Activated T-cell treated with anti-CD3 and anti-CD28 coated beads, Interleukin-2, amount 50 U/mL, for 24 hours (primary cell): ENCODE measurements at regions not wholly inside any gene's neighbourhood (a gene's known extent, or its start where the extent isn't known, plus 50 kb on each side); places are given as distances from the start of the nearest gene placed in this dataset.
"Not testable (repeated sequence)": the region's sequence is repeated elsewhere in the genome, so short reads cannot be mapped to it uniquely, and the experiment has no call there.

Experiments
- DNase-seq: peaks from one replicate; pipeline ENCODE4 v3.0.0-alpha.2; 2020
- H3K27ac Mint-ChIP-seq: 2 replicates; pipeline ENCODE4 v1.8.0; 2020; ENCODE audit warnings: mild to moderate bottlenecking, mixed read lengths
- H3K27me3 Mint-ChIP-seq: 2 replicates; pipeline ENCODE4 v1.8.0; 2020; ENCODE audit warnings: mixed read lengths
- H3K36me3 Mint-ChIP-seq: 2 replicates; pipeline ENCODE4 v1.8.0; 2020; ENCODE audit warnings: low read depth, mixed read lengths
- H3K4me1 Mint-ChIP-seq: 2 replicates; pipeline ENCODE4 v1.8.0; 2020; ENCODE audit warnings: low read depth, mixed read lengths
- H3K4me3 Mint-ChIP-seq: 2 replicates; pipeline ENCODE4 v1.8.0; 2020; ENCODE audit warnings: mild to moderate bottlenecking, moderate library complexity, mixed read lengths
- H3K9me3 Mint-ChIP-seq: 2 replicates; pipeline ENCODE4 v1.8.0; 2020; ENCODE audit warnings: mixed read lengths

DNA sequence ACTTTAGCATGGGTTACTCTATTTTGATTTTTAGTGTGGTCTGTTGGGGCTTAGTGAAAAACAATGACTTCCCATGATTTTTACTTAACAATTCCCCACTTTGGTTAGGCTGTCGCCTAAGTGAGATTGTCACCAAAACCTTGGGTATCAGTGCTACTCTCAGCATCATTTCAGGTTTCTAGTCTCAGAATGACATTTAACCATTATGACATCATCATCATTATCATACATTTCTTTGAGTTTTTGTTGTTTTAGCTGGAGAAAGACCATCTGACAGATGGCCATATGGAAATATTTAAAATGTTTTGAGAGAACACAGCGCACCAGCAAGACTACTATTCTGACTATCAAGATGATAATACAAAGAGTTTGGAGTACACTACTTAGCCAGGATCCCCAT is 551.0 kb upstream of the PTPRD start:
- Mint-ChIP-seq H3K4me3 (no peak overlapping the region), H3K4me1 (no peaks in the 10 kb centered on the region), H3K9me3 (peaks cover 23% of the 10 kb centered on the region), H3K27me3 (no peaks in the 10 kb centered on the region), H3K36me3 (no peaks in the 10 kb centered on the region), H3K27ac (no peak overlapping the region)
- no peak for DNase-seq

DNA sequence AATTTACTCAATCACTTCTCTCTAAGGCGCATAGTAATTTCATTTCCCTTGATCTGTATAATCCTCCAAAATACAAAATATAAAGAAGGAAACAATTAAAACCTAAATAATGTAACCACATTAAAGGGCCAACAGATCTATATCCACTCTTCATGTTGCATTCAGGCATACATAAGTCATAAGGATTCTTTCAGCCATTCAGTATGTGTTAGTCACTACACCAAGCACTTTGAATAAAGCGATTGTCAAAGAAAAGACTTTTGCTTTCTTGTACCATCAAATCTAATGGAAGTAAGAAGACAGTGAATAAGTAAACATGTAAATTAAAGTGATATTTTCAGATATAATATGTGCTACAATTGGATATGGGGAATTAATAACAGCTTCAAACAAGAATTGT is 569.2 kb upstream of the PTPRD start:
- DNase-seq = no peak
- no peak overlapping the region for H3K27ac Mint-ChIP-seq
- no peaks in the 10 kb centered on the region for H3K36me3 Mint-ChIP-seq
- peaks cover 27% of the 10 kb centered on the region for H3K9me3 Mint-ChIP-seq
- H3K27me3 Mint-ChIP-seq = no peaks in the 10 kb centered on the region
- H3K4me3 Mint-ChIP-seq = no peak overlapping the region
- no peaks in the 10 kb centered on the region for H3K4me1 Mint-ChIP-seq

DNA sequence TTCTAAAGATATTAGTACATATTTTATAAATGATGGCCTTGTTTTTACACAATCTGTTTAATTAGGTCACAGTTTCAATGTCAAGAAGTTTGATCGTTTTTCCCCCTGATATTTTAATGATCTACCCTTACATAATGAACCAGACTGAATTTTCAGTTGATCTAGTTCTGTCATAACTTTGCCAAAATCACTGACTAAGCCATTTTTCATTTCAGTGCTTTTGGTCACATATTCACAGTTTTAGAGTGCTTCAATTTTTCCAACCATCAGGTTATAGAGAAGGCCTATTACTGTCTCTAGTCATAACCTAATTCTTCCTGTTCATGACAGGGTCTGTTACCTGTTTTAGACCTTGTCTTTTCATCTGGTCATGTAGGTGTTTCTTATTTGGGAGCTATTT is 577.9 kb upstream of the PTPRD start:
- H3K27ac Mint-ChIP-seq = no peak overlapping the region
- no peak overlapping the region for H3K4me3 Mint-ChIP-seq
- H3K9me3 Mint-ChIP-seq = peaks cover 45% of the 10 kb centered on the region
- no peak for DNase-seq
- H3K36me3 Mint-ChIP-seq = no peaks in the 10 kb centered on the region
- H3K27me3 Mint-ChIP-seq = no peaks in the 10 kb centered on the region
- no peaks in the 10 kb centered on the region for H3K4me1 Mint-ChIP-seq

DNA sequence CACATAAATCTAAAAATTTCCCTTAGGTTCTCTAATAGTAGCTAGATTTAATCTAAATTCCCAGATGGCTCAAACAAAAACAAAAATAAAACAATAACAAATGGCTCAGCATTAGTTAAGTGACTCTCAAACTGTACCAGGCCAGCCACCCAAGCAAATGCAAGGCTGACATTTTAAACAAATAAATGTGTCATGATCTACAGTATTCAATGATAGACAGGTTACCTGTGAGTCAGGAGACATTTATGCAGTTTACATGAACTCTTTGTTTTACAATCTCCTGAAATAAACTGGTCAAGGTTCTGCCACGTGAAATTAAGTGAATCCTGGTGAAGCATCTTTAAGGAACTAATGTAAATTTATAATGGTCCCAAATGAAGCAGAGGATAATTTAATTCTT is 580.2 kb upstream of the PTPRD start:
- Mint-ChIP-seq H3K4me1 (no peaks in the 10 kb centered on the region), H3K9me3 (peaks cover 33% of the 10 kb centered on the region)

DNA sequence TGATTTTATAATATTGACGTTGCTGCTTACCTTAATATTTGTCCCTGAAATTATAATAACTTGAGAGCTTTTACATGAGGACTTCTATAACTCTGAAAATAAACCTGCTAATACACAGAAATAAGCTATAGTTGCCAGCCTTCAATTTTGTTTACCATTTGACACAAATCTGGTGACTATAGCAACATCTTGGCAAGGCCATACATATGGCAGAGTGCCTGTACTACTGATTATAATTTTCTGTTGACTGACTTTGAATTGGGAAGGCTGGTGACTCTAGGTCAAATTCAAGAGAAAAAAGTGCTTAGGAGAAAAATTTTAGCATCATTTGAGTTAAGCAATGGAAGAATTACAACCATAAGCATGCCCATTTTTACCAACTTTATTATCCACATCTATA is 581.4 kb upstream of the PTPRD start:
- Mint-ChIP-seq H3K36me3 (no peaks in the 10 kb centered on the region), H3K27me3 (no peaks in the 10 kb centered on the region), H3K4me3 (no peak overlapping the region), H3K9me3 (peaks cover 27% of the 10 kb centered on the region), H3K27ac (no peak overlapping the region), H3K4me1 (no peaks in the 10 kb centered on the region)
- no peak for DNase-seq

More for the DNA sequence above, 580.2 kb upstream of the PTPRD start:
- no peak overlapping the region for H3K27ac Mint-ChIP-seq
- no peaks in the 10 kb centered on the region for H3K27me3 Mint-ChIP-seq
- H3K36me3 Mint-ChIP-seq = no peaks in the 10 kb centered on the region
- no peak overlapping the region for H3K4me3 Mint-ChIP-seq
- DNase-seq = no peak

DNA sequence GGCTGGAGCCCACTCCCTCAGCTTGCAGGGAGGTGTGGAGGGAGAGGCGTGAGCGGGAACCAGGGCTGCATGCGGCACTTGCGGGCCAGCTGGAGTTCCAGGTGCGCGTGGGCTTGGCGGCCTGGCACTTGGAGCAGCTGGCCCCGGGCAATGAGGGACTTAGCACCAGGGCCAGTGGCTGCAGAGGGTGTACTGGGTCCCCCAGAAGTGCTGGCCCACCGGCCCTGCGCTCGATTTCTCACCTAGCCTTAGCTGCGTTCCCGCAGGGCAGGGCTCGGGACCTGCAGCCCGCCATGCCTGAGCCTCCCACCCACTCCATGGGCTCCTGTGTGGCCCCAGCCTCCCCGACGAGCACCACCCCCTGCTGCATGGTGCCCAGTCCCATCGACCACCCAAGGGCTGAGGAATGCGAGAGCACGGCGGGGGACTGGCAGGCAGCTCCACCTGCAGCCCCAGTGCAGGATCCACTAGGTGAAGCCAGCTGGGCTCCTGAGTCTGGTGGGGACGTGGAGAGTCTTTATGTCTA is 584.1 kb upstream of the PTPRD start:
- not testable (repeated sequence) for DNase-seq, H3K4me1 Mint-ChIP-seq, H3K4me3 Mint-ChIP-seq, H3K27me3 Mint-ChIP-seq, H3K27ac Mint-ChIP-seq, H3K36me3 Mint-ChIP-seq
- H3K9me3 Mint-ChIP-seq = peaks cover 14% of the 10 kb centered on the region

DNA sequence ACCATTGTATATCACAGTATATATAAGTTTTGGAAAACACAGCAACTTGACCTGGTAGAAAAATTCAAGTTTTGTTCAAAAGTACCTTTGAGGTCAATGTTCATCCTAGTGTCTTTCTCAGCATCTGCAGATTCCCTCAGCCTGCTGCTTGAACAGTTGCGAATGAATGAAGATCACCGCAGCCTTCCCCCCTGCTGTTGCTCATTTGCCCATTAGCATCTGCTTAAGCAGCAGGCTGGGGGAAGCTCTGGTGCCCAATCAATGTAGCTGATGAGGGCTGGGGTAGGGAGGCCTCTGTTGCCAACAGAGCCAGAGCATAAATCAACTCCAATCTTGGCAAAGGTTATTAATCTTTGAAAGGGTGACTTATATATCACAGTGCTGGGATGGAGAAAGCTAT is 586.5 kb upstream of the PTPRD start:
- H3K9me3 Mint-ChIP-seq = peaks cover 14% of the 10 kb centered on the region
- H3K27me3 Mint-ChIP-seq = no peaks in the 10 kb centered on the region
- no peaks in the 10 kb centered on the region for H3K36me3 Mint-ChIP-seq
- H3K4me1 Mint-ChIP-seq = no peaks in the 10 kb centered on the region
- H3K4me3 Mint-ChIP-seq = no peak overlapping the region
- no peak overlapping the region for H3K27ac Mint-ChIP-seq
- no peak for DNase-seq

DNA sequence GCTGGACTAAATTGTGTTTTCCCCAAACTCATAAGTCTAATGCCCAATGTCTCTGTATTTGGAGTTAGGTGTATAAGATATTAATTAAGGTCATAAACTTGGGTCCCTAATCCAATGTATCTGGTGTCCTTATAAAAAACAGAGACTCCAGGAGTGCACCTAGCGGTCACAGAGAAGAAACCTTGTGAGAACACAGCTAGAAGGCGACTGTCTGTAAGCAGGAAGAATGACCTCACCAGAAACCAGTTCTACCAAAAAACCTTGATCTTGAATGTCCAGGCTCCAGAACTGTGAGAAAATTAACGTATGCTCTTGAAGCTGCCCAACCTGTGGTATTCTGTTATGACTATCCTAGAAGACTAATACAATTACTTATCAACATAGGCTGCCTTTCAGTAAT is 591.7 kb upstream of the PTPRD start:
- Mint-ChIP-seq H3K9me3 (peaks cover 15% of the 10 kb centered on the region), H3K36me3 (no peaks in the 10 kb centered on the region), H3K4me1 (no peaks in the 10 kb centered on the region), H3K4me3 (no peak overlapping the region), H3K27me3 (no peaks in the 10 kb centered on the region), H3K27ac (no peak overlapping the region)
- no peak for DNase-seq

DNA sequence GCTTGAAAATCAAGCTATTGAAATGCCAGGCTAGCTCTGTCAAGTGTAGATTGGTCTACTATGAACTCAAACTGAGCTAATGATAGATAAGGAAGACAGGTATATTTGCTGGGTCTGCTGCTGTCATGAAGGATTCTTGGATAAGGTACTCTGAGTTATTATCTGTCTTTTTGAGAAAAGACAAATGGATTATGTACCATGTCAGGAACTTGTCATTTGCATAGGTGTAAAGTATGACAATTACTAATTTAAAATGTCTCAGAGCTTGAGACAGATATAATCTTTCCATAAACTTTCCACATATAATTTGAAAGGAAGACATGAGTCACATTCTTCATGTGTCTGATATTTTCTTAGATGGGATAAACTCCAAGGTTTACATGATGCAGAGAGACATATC is 594.1 kb upstream of the PTPRD start:
- H3K9me3 Mint-ChIP-seq = peaks cover 19% of the 10 kb centered on the region
- no peak overlapping the region for H3K4me3 Mint-ChIP-seq
- H3K27me3 Mint-ChIP-seq = no peaks in the 10 kb centered on the region
- DNase-seq = no peak
- no peak overlapping the region for H3K27ac Mint-ChIP-seq
- no peaks in the 10 kb centered on the region for H3K36me3 Mint-ChIP-seq
- no peaks in the 10 kb centered on the region for H3K4me1 Mint-ChIP-seq

DNA sequence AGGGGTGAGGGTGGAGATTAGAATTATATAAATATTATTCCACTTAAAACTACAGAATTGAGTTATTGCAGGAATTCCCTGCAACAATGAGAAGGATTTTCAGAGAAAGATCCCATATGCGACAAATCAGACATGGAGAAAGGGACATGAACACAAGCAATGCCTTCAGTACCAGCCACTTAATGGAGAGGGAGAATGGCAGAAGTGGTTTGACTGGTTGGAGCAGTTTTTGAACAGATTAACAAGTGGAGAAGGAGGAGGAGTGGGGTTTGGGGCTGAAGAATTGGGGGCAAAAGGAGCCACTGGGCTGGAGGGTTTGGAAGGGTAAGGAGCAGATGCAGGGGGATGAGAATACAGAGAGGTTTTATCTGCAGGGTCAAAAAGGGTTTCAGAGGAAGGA is 620.9 kb upstream of the PTPRD start:
- DNase-seq = no peak

DNA sequence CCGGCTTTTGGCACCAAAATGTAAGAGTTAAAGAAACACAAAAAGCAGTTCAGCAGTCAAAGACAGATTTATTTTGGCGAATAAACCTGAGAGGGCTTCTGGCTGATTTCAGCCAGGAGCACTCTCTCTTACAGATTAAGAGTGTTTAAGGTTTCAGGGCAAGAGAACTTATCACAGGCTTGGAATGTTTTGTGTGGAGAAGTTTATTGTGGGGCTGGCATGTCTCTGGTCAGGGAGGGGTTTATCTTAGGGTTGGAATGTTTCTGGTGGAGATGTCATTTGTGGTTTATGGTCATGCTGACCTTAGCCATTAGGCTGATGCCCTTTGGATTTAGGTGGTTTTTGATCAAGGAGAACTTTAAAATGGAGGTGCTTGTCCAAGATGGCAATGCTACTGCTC is 622.3 kb upstream of the PTPRD start:
- H3K4me1 Mint-ChIP-seq = no peaks in the 10 kb centered on the region
- H3K36me3 Mint-ChIP-seq = no peaks in the 10 kb centered on the region
- no peaks in the 10 kb centered on the region for H3K27me3 Mint-ChIP-seq
- DNase-seq = no peak
- no peak overlapping the region for H3K4me3 Mint-ChIP-seq
- no peak overlapping the region for H3K27ac Mint-ChIP-seq
- H3K9me3 Mint-ChIP-seq = peaks cover 39% of the 10 kb centered on the region

More for the DNA sequence above, 620.9 kb upstream of the PTPRD start:
- Mint-ChIP-seq H3K27me3 (no peaks in the 10 kb centered on the region), H3K9me3 (peaks cover 42% of the 10 kb centered on the region), H3K4me3 (no peak overlapping the region), H3K36me3 (no peaks in the 10 kb centered on the region), H3K27ac (no peak overlapping the region), H3K4me1 (no peaks in the 10 kb centered on the region)

DNA sequence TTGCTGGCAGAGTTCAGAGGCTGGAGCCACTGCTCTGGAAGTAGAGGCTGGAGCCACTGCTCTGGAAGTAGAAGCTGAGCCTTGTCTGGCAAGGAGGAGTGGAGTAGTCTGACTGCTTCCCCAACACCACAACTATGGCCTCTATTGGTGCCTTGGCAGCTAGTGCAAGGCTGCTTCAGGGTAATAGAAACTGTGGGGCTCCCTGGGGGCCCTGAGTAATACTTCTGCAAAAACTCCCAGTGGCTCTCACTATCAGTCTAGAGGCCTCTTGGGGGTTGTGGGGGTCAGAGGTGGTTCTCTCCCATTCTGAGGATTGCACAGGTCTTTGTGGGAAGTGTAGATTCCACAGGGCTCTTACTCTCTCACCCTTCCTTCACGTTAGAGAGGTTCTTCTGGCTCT is 629.0 kb upstream of the PTPRD start:
- DNase-seq = no peak
- H3K27me3 Mint-ChIP-seq = no peaks in the 10 kb centered on the region
- no peak overlapping the region for H3K4me3 Mint-ChIP-seq
- H3K27ac Mint-ChIP-seq = no peak overlapping the region
- H3K9me3 Mint-ChIP-seq = peaks cover 30% of the 10 kb centered on the region
- H3K36me3 Mint-ChIP-seq = no peaks in the 10 kb centered on the region
- H3K4me1 Mint-ChIP-seq = no peaks in the 10 kb centered on the region

DNA sequence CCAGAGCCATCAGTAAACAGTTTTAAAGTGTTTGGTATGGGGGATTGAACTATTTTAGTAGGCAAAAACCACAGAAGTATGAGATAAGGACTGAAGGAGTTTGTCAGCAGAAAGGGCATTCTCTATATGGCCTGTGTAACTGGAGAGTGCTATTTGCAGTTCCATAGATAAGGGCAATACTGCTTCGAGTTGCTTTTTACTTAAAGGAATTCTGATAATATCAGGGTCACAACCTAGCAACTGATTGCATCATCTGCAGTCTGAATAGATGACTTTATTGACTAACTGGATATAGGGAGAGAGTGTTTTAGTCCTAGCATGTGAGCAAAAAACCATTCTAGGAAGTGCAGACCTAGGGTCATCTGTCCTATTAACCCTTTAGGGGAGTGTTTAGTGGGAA is 645.2 kb upstream of the PTPRD start:
- H3K27ac Mint-ChIP-seq = no peak overlapping the region

DNA sequence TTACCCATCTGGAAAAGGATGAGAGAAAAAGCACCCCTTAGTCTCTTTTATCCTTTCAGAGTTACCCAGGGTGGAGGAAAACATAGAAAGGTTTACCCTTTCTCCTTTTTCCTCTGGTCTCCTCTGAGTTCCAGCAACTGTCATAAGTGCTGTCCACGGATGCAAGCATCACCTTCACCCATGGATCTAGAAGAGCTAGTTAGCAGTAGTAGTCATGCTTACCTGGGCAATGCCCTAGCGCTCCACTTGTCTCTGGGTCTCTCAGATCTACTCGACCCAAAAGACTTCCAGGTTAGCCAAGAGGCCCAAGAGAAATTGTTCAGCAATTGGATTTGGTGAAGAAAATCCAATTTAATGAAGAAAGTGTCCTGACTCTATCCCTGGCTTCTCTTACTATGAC is 656.2 kb upstream of the PTPRD start:
- Mint-ChIP-seq H3K9me3 (peaks cover 25% of the 10 kb centered on the region), H3K27me3 (no peaks in the 10 kb centered on the region), H3K4me3 (no peak overlapping the region), H3K27ac (no peak overlapping the region), H3K4me1 (no peaks in the 10 kb centered on the region), H3K36me3 (no peaks in the 10 kb centered on the region)
- no peak for DNase-seq

More for the DNA sequence above, 645.2 kb upstream of the PTPRD start:
- Mint-ChIP-seq H3K36me3 (no peaks in the 10 kb centered on the region), H3K4me3 (no peak overlapping the region), H3K27me3 (no peaks in the 10 kb centered on the region), H3K4me1 (no peaks in the 10 kb centered on the region), H3K9me3 (peaks cover 38% of the 10 kb centered on the region)
- no peak for DNase-seq

DNA sequence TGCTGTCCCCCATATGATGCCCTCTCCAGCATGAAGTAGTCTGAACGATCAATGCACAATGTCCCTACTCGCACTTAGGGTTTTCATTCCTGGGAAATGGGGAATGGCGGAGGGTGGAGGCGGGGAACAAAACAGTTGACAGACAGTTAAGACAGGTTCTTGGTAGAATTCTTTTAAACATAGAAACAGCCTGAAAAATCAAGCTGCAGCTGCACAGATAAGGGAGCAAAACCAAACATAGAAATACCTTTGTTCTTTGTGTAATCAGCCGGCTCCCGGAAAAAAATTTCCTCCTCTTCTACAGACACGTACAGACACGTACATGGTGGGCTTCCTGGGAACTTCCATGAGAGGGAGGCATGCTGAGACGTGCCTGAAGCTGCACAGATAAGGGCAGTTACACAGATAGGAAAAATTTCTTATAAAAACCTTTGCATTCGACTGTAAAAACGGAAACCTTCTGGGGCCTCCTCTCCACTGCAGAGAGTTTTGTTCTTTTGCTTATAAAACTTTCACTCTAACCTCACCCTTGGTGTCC is 662.4 kb upstream of the PTPRD start:
- Mint-ChIP-seq H3K9me3 (peaks cover 18% of the 10 kb centered on the region), H3K27me3 (no peaks in the 10 kb centered on the region), H3K4me3 (no peak overlapping the region), H3K4me1 (no peaks in the 10 kb centered on the region), H3K36me3 (no peaks in the 10 kb centered on the region), H3K27ac (no peak overlapping the region)
- no peak for DNase-seq

DNA sequence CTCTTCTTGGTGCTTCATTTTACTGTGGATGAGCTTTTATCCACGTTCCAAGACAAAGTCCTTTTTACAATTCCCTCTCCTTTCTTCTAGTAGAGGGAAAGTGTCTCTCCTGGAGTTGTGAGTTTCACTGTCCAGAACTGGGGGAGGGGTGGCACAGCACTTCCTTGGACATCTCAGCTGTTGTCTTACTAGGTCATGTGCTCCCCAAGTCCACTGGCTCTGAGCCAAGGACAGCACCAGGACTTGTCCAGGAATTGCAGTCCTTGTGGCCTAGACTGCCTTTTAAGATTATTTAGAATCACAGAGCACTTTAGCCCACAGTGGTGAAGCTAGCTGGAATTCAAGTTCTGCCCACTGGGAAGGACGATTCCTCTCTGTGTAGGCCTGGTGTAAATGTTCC is 700.2 kb upstream of the PTPRD start:
- H3K4me3 Mint-ChIP-seq = no peak overlapping the region
- no peaks in the 10 kb centered on the region for H3K27me3 Mint-ChIP-seq
- no peak for DNase-seq
- no peaks in the 10 kb centered on the region for H3K36me3 Mint-ChIP-seq
- no peaks in the 10 kb centered on the region for H3K4me1 Mint-ChIP-seq
- no peak overlapping the region for H3K27ac Mint-ChIP-seq
- H3K9me3 Mint-ChIP-seq = peaks cover 16% of the 10 kb centered on the region
